ENCODE measurements at regions not wholly inside any gene's neighbourhood (a gene's known extent, or its start where the extent isn't known, plus 50 kb on each side); places are given as distances from the start of the nearest gene placed in this dataset.

DNA sequence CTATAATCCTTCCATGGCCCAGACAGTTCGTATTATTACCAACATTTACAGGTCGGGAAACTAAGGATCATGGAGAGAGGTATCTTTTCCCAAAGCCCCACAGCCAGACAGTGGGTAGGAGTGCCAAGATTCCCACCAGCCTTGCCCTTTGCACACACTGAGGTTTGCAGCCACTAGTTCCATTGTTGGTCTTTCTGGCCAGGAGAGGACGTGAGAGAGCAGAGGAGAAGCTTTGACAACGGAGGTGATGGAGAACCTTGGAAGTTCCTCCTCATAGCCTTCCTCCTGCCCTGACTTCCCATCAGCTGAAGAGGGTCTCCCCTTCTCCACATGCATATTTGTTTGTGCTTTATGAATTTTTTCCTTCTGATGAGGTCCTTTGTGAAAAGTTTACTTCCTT, 50.5 kb upstream of the PLCL2 start:
- TF ChIP-seq POLR2A (IDR thresholded peaks at IDR 0.05; ENCODE audit: low read length) (no peak), GATA1 (IDR thresholded peaks at IDR 0.05; ENCODE audit: low read depth, low read length) (no peak)

Data from erythroblast (primary cell).